Endothelial cell of umbilical vein (primary cell): ENCODE measurements at regions not wholly inside any gene's neighbourhood (a gene's known extent, or its start where the extent isn't known, plus 50 kb on each side); places are given as distances from the start of the nearest gene placed in this dataset.

Experiments used
- FOS ChIP-seq: IDR thresholded peaks from 2 replicates; pipeline ENCODE4 v1.6.1; 2011; ENCODE audit warnings: mild to moderate bottlenecking, low read length, moderate library complexity, borderline replicate concordance; ENCODE audit not compliant: insufficient read depth
- GATA2 ChIP-seq: IDR thresholded peaks from 2 replicates; pipeline ENCODE4 v1.7.0; 2011; ENCODE audit warnings: low read depth, mild to moderate bottlenecking, moderate library complexity, mixed read lengths, low read length; ENCODE audit not compliant: insufficient read length, insufficient read depth
- POLR2A ChIP-seq: IDR thresholded peaks from 2 replicates; pipeline ENCODE4 v1.6.1; 2012; ENCODE audit warnings: low read depth, mild to moderate bottlenecking, control low read depth, low read length
- POLR2AphosphoS5 ChIP-seq: IDR thresholded peaks from 2 replicates; pipeline ENCODE4 v1.6.1; 2012; ENCODE audit warnings: low read depth, mild to moderate bottlenecking, control low read depth, low read length, moderate library complexity; ENCODE audit not compliant: insufficient read depth
- TF ChIP-seq, protein P1 (sequence below), 2 donors: IDR thresholded peaks; 1 replicate in 1 of 2; 2 replicates in 1 of 2; pipeline ENCODE4 v1.5.1; 2011; ENCODE audit warnings: low read length in 2 of 2, mild to moderate bottlenecking in 2 of 2, moderate library complexity in 2 of 2, control low read depth in 1 of 2, inconsistent platforms in 1 of 2, low read depth in 1 of 2; ENCODE audit not compliant: insufficient read depth in 1 of 2; ENCODE audit errors: extremely low read depth in 1 of 2

DNA sequence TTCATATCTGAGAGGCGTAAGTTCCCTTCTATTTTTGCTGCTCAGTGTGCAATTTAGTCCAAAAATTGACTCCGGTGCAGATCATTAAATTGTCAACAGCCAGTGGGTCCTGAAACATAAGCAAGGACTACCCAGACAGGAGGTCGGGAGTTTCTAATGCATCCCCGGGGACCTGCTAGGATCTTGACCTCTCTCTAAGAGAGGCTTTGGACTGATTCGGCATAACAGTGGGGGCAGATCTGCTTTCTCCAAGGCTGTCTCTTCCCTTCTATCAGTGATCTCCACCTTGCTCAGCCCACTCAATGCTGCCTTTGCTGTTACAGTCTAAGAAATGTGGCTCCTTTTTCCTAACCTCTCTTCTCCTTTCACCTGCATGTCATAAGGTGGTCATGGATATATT is 199.1 kb upstream of the NRP1 start:
- TF ChIP-seq FOS = no peak
- TF ChIP-seq, protein P1, sequence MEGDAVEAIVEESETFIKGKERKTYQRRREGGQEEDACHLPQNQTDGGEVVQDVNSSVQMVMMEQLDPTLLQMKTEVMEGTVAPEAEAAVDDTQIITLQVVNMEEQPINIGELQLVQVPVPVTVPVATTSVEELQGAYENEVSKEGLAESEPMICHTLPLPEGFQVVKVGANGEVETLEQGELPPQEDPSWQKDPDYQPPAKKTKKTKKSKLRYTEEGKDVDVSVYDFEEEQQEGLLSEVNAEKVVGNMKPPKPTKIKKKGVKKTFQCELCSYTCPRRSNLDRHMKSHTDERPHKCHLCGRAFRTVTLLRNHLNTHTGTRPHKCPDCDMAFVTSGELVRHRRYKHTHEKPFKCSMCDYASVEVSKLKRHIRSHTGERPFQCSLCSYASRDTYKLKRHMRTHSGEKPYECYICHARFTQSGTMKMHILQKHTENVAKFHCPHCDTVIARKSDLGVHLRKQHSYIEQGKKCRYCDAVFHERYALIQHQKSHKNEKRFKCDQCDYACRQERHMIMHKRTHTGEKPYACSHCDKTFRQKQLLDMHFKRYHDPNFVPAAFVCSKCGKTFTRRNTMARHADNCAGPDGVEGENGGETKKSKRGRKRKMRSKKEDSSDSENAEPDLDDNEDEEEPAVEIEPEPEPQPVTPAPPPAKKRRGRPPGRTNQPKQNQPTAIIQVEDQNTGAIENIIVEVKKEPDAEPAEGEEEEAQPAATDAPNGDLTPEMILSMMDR (IDR thresholded peaks at IDR 0.05; ENCODE audit: extremely low read depth in 1 of 2, insufficient read depth in 1 of 2, low read depth in 1 of 2, low read length in 2 of 2) = no peak
- TF ChIP-seq GATA2 = no peak
- TF ChIP-seq POLR2AphosphoS5 = no peak
- TF ChIP-seq POLR2A = no peak
